ENCODE measurements at regions not wholly inside any gene's neighbourhood (a gene's known extent, or its start where the extent isn't known, plus 50 kb on each side); places are given as distances from the start of the nearest gene placed in this dataset.

- TF ChIP-seq CTCF (IDR thresholded peaks at IDR 0.05; ENCODE audit: low read depth, low read length, poor library complexity, severe bottlenecking) (no peak), EZH2phosphoT487 (IDR thresholded peaks at IDR 0.05; ENCODE audit: borderline replicate concordance, low read length) (no peak)
Measured at GRCh38 chr18:10216791-10217190, 237.6 kb upstream of the APCDD1 start.
